ENCODE measurements at regions not wholly inside any gene's neighbourhood (a gene's known extent, or its start where the extent isn't known, plus 50 kb on each side); places are given as distances from the start of the nearest gene placed in this dataset.

DNA sequence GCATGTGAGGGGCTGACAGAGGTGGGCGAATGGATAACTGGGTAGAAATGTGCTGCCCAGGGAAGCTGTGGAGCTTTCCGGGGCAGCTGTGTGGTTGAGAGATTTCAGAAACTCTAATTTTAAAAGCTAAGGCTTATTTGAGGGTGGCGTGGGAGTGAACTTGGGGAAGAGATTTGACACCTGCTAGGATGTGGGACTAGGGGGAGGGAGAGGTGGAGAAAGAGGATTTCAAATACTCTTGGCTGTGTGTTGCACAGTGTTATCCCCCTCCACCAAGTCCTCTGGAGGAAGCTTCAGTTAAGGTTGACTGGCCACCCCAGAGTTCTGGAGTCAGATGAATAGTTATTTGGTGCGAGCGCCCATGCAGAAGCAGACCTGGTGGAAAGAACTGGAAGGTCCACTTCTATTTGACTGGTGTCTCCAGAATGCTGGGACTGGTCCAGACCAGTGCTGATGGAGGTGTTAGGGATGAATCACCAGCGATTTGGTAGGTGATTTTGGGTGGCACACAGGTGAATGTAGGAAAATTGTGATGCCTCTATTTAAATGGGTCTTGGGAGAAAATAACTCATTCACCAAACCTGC, 72.8 kb upstream of the ALX4 start:
- TF ChIP-seq CTCF (conservative IDR thresholded peaks at IDR 0.05) (no peak), EZH2 (IDR thresholded peaks at IDR 0.05; ENCODE audit: low read depth) (no peak)
